H1 (cell line): ENCODE measurements at regions not wholly inside any gene's neighbourhood (a gene's known extent, or its start where the extent isn't known, plus 50 kb on each side); places are given as distances from the start of the nearest gene placed in this dataset.

Source experiments
- BRCA1 ChIP-seq: IDR thresholded peaks from 2 replicates; pipeline ENCODE4 v1.6.1; 2012; ENCODE audit warnings: low read depth, low read length, improper control_type of control experiment
- EP300 ChIP-seq, 2 experiments: IDR thresholded peaks; 1 replicate in 1 of 2; 2 replicates in 1 of 2; pipeline ENCODE4 v1.6.1; 2011 to 2012; ENCODE audit warnings: low read depth in 2 of 2, low read length in 2 of 2, mild to moderate bottlenecking in 2 of 2, borderline replicate concordance in 1 of 2, inconsistent platforms in 1 of 2, moderate library complexity in 1 of 2
- FOSL1 ChIP-seq: IDR thresholded peaks from 2 replicates; pipeline ENCODE4 v1.6.1; 2011; ENCODE audit warnings: mild to moderate bottlenecking, low read depth, low read length, moderate library complexity; ENCODE audit not compliant: insufficient read depth
- SIX5 ChIP-seq: IDR thresholded peaks from 2 replicates; pipeline ENCODE4 v1.6.1; 2011; ENCODE audit warnings: mild to moderate bottlenecking, low read depth, low read length
- SRF ChIP-seq: IDR thresholded peaks from 2 replicates; pipeline ENCODE4 v1.6.1; 2011; ENCODE audit warnings: mild to moderate bottlenecking, low read depth, low read length, moderate library complexity
- TAF1 ChIP-seq: IDR thresholded peaks from 2 replicates; pipeline ENCODE4 v1.6.1; 2011; ENCODE audit warnings: mild to moderate bottlenecking, low read depth, low read length

DNA sequence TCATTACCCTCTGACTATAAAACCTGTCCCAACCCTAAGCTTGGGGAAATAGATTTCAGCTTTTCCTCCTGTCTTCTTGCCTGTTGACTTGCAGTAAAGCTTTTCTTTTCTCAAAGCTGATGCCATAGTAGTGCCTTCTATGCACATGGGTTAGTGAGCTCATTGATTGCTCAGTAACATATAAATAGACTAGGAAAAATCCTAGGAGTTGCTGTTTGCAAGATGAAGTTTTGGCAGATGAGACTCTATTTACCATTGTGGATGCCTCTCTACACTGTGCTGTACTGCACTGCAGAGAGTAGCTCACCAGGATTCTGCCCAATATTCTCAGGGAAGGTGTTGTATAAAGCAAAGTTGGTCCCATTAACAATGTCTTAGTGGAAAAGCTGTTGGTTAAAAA lies 262.7 kb upstream of the CD180 start (continued):
- TF ChIP-seq FOSL1 (no peak), BRCA1 (no peak), TAF1 (no peak), SRF (no peak), EP300 (IDR thresholded peaks at IDR 0.05; ENCODE audit: borderline replicate concordance in 1 of 2, low read depth in 2 of 2, low read length in 2 of 2) (no peak), SIX5 (no peak)
